ENCODE measurements at regions not wholly inside any gene's neighbourhood (a gene's known extent, or its start where the extent isn't known, plus 50 kb on each side); places are given as distances from the start of the nearest gene placed in this dataset.

- Histone ChIP-seq H3K27ac (no peak overlapping the region), H3K36me3 (no peaks in the 10 kb centered on the region), H3K9me3 (no peaks in the 10 kb centered on the region), H3K27me3 (ENCODE audit: low read depth) (no peaks in the 10 kb centered on the region), H3K4me1 (no peaks in the 10 kb centered on the region), H3K4me3 (no peak overlapping the region)
- intact Hi-C loops (cut with DNase I) = no loop called here
- TF ChIP-seq CTCF (IDR thresholded peaks at IDR 0.05) = no peak
- ATAC-seq (no peak), DNase-seq (no peak)
Measured at GRCh38 chr13:111961236-111961635, 105.7 kb upstream of the SOX1 start.

GRCh38 chr13:111961651-111962192, 105.2 kb upstream of the SOX1 start:
- DNase-seq (no peak), ATAC-seq (no peak)
- Histone ChIP-seq H3K27me3 (ENCODE audit: low read depth) (no peaks in the 10 kb centered on the region), H3K4me1 (no peaks in the 10 kb centered on the region), H3K4me3 (no peak overlapping the region), H3K9me3 (no peaks in the 10 kb centered on the region), H3K36me3 (no peaks in the 10 kb centered on the region), H3K27ac (no peak overlapping the region)
- no peak for TF ChIP-seq CTCF (IDR thresholded peaks at IDR 0.05)
- intact Hi-C loops (cut with DNase I) = no loop called here

- intact Hi-C loops (cut with DNase I) = no loop called here
- H3K9me3 ChIP-seq = no peaks in the 10 kb centered on the region
- TF ChIP-seq CTCF (IDR thresholded peaks at IDR 0.05) = no peak
- H3K27ac ChIP-seq = no peak overlapping the region
- H3K4me3 ChIP-seq = no peak overlapping the region
- no peaks in the 10 kb centered on the region for H3K4me1 ChIP-seq
- peaks cover 2% of the 10 kb centered on the region for H3K27me3 ChIP-seq (ENCODE audit: low read depth)
- no peak for DNase-seq
- peak; percentile 28 to 36 for ATAC-seq
- H3K36me3 ChIP-seq = no peaks in the 10 kb centered on the region
Measured at GRCh38 chr13:111962431-111962891, 104.5 kb upstream of the SOX1 start.

- Histone ChIP-seq H3K4me3 (no peak overlapping the region), H3K36me3 (no peaks in the 10 kb centered on the region), H3K27me3 (ENCODE audit: low read depth) (peaks cover 4% of the 10 kb centered on the region), H3K9me3 (no peaks in the 10 kb centered on the region), H3K27ac (no peak overlapping the region), H3K4me1 (no peaks in the 10 kb centered on the region)
- DNase-seq = no peak
- no peak for ATAC-seq
- intact Hi-C loops (cut with DNase I) = no loop called here
- no peak for TF ChIP-seq CTCF (IDR thresholded peaks at IDR 0.05)
Measured at GRCh38 chr13:111963031-111963430, 103.9 kb upstream of the SOX1 start.

GRCh38 chr13:111964411-111965035, 102.4 kb upstream of the SOX1 start:
- no peak for DNase-seq

More at GRCh38 chr13:111964411-111965035, 102.4 kb upstream of the SOX1 start:
- no peak overlapping the region for H3K27ac ChIP-seq
- no peaks in the 10 kb centered on the region for H3K4me1 ChIP-seq
- intact Hi-C loops (cut with DNase I) = no loop called here
- peaks cover 6% of the 10 kb centered on the region for H3K27me3 ChIP-seq (ENCODE audit: low read depth)
- no peak overlapping the region for H3K4me3 ChIP-seq
- TF ChIP-seq CTCF (IDR thresholded peaks at IDR 0.05) = no peak
- H3K36me3 ChIP-seq = no peaks in the 10 kb centered on the region
- H3K9me3 ChIP-seq = no peaks in the 10 kb centered on the region
- ATAC-seq = no peak

Data from lower lobe of right lung (tissue), 2 donors.